ENCODE measurements at regions not wholly inside any gene's neighbourhood (a gene's known extent, or its start where the extent isn't known, plus 50 kb on each side); places are given as distances from the start of the nearest gene placed in this dataset.

DNA sequence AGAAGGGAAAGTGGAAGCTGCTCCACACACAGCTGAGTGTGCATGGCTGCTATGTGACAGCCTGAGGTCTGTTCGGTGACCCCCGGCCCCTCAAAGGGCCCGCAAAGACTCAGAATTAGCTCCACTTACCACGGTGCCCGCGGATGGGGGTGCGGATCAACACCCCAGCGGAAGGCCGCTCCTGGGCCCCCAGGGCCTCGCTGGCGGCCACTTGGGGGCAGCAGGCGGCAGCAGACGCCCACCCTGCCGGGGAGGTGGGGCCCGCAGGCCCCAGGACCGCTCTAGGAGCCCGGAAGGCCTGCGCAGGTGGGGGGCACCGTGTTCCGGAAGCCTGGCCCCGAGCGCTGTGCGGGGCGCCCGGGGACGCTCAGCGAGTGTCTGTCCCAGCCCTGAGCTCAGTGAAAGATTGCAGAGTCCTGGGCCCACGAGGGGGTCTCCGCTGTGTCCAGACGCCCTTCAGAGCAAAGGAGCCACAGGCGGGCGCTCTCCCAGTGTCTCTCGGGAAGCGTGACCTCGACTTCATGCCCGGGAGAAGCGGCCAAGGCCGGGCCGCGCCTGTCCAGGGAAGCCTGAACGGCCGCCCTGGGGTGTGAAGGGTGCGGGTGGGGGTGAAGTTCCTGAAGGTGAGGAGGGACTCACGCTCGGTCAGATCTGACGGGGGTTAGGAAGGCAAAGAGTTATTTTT is 118.7 kb downstream of the VAPA start:
- peak; percentile 88 for DNase-seq (ENCODE audit: low spot score)

DNA sequence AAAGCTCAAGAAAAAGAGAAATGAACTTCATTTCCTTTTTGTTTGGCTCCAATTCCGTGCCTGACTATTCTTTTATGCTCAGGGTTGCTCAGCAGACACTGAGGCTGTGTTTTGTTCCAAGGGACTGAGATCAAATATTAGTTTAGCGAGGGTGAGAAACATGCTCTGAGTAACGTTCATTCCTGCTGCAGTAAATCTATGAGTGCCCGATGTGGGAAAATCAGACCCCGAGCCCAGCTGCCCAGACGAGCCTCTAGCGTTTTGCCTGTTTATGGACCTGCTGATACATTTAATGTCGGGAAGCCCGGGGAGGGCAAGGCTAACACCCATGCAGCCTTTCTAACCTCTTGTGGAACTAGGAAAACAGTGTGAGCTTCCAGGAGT is 119.2 kb downstream of the VAPA start:
- DNase-seq (ENCODE audit: low spot score): peak; percentile 35

DNA sequence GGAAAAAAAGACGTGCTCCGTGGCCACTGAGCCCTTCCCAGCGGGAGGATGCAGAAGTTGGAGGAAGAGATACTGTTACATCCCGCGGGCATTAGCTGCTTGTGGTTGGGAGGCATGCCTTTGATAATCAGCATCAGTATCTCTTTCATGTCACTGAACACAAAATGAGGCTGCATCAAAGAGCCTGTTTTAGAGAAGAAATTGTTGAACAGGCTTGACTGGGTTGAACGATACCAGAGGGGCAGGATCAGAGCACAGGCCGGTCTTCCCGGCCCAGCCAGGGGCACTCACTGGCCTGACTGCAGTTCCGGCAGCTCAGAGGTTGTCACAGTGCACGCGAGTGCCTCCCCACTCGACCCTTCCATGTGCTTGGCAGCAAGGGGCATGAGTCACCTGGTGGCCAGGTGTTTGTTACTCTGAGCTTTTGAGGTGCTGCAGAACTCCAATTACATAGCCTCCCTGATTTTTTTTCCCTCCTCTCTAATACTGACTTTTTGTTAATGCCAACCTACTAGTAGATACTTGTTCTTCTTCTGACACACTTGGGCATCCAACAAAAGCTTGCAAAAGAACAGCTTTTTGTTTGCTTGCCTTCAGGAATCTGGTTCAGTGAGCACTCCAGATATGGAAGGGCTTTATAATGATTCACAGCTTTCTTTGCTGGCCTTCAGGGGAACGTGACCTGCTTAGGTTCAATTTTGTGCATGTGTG is 121.6 kb downstream of the VAPA start:
- DNase-seq (ENCODE audit: low spot score): peak; percentile 57

DNA sequence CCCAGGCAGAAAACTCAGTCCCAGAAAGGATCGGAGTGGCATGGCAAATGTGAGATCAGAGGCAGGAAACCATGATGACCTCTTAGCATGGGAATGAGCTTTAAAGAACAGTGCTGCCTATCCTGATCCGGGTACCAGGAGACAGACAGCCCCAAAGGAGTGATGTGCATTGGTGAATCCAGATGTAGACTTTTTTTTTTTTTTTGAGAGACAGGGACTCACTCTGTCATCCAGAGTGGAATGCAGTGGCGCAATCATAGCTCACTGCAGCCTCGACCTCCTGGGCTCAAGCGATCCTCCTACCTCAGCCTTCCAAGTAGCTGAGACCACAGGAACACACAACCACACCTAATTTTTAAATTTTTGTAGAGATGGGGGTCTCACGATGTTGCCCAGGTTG is 122.7 kb downstream of the VAPA start:
- no peak for DNase-seq (ENCODE audit: low spot score)

DNA sequence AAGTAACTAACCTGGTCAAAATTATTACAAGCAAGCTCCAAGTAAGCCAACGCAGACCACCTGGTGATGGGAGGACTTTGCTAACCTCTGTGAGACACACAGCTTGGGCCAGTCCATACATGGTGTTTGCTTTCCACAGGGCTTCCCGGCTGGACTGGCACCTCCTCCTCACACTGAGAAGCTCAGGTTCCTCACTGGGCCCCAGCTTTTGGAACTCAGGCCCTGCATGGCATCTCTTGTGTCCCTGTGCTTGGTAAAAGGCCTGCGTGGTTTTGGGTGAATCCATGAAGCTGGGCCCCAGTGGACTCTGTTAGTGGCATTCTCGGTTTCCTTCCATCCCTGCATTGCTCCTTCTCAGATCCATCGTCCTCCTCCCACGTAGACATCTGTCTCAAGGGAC is 123.4 kb downstream of the VAPA start:
- peak; percentile 65 for DNase-seq (ENCODE audit: low spot score)

DNA sequence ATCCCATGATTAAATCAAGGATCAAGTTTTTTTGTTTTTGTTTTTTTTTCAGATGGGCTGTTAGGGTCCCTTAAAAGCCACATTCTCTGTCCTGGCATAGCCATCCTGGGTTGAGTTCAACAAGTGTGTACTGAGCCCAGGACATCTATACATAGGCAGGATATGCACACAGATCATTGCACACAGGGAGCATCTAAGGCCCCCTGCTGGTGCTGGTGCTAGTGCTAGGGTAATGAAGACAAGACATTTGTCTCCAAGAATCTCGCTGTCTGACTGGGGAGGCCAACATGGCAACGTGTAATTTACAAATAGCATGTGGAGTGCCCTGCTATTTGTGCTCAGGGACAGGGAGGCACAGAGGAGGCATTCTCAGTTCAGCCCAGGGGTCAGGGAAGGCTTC is 124.5 kb downstream of the VAPA start:
- DNase-seq (ENCODE audit: low spot score): no peak

DNA sequence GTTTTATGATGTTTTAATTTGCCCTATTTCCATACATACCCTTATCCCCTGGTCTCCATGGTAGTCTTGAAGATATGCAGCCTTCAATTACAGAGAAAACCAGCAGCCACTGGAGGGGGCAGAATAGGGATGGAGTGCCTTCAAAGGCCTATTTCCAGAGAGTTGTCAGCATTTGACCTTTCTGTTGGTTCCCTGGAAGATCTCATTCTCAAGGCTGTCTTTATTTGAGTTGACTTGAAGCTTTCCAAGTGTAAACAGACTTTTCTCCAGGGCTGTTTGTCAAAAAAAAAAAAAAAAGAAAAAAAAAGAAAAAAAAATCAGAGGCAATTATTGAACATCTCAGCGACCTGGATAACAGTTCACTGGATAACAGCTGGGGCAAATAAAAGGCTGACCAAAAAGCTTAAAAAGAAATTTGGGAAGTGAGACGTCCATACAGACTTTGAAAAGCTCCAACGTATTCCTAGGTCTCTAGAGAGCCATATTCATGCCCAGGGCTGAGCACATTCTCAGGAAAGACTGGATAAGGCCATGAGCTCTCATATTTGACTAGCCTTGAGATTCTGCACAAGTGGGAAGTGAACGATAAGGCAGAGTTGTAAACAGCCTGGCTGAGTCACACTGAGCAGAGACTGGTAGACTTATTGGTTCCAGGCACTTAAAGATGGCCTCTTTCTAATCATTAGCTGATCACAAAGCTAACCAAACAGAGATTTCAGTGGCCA is 126.6 kb downstream of the VAPA start:
- no peak for DNase-seq (ENCODE audit: low spot score)

DNA sequence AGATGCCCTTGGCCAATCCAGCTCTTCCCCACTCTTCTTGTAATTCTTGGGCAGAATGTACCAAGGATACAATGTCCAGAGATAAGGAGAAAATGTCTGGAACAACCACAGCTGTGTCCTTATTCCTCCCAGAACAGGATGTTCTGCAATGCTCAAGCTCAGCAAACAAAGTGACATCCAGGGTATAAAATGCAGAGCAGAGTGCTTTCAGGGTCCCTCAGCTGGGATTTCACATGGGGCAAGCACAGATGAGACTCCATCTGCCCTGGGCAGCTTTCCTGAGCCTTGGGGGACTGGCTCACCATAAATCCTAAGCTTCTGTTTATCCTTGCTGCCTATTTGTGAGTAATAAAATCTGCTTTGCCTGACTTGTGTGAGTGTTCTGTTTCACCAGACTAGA is 127.4 kb downstream of the VAPA start:
- no peak for DNase-seq (ENCODE audit: low spot score)

DNA sequence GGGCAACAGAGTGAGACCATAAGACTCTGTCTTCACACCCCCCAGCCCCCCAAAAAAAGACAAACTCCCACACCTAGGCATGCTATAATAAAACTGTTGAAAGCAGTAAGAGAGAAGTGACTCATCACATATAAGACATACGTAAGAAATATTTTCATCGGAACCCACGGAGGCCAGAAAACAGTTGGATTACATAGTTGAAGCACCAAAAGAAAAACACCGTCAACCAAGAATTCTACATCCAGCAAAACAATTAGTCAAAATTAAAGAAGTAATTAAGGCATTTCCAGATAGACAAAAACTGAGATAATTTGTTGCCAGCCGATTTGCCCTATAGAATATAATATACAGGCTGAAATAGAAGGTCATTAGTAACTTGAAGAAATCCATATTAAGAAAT is 128.7 kb downstream of the VAPA start:
- no peak for DNase-seq (ENCODE audit: low spot score)

DNA sequence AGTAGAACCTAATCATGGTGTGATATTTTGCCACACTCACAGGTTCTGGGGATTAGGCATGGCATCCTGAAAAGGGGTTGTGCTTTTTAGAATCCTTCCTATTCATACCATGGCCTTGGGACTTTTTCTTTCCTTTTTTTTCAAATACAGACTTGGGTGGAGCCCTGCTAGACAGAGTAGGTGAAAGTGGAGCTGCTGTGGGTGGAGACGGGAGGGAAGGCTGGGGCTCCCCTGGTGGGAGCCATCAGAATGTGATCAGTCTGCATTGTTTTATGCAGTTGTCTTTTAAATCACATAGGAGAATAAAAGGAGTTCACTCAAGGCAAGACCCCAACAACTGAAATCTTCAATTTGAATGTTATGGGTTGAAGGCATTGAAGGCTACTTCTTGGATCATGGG is 130.2 kb downstream of the VAPA start:
- DNase-seq (ENCODE audit: low spot score): no peak

DNA sequence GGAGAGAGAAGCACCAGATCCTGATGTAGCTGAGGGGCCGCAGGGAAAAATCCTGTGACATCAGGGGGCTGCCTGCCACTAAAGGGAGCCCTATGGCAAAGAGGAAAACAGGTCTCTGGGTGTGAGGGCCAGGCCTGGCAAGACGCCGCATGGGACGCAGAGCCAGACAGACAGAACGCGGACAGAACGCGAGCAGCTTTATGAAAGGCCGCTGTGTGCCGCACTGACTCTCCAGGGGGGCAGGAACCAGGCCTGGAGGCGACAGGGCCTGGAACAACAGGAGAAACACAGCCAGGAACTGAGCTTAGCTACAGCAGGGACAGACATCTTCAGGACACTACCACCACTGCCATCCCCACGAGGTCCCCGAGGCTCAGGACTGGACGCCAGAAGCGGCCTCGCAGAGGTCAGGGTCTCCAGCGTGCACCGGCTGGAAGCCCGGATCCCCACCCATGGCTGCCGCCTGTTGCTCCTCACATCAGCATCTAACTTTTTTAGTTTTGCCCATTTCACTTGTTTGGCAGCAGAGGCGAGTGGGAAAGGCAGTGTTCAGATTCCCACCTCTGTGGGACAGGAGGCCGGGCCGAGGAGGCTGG is 131.6 kb downstream of the VAPA start:
- DNase-seq (ENCODE audit: low spot score): no peak

DNA sequence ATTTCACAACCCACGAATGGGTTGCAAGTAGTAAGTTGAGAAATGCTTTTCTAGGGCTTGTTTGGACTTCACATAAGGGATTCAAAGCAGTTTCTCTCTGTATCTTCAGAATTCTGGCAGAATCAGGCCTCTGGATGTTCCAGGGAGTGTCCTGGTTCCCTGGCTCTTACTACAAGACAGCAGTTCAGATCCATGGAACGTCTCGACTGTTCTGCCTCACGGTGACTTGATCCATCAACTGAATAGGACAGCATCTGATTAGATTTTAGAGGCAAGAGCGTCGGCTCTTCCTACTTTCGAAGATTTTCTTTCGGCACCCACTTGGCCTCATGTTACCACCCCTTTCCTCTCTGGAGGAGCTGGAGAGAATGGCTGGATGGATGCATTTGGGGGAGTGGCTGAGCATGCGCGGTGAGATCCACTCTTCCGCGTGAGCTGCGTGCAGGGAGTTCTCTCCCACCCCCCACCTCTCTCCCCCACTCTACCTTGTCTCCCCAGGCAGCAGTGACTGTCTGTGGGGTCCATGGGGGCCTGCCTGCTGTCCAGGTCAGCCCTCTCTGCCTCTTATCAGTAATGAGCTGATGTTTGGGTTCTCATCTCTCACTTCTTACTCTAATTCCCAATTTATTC is 132.5 kb downstream of the VAPA start:
- no peak for DNase-seq (ENCODE audit: low spot score)

DNA sequence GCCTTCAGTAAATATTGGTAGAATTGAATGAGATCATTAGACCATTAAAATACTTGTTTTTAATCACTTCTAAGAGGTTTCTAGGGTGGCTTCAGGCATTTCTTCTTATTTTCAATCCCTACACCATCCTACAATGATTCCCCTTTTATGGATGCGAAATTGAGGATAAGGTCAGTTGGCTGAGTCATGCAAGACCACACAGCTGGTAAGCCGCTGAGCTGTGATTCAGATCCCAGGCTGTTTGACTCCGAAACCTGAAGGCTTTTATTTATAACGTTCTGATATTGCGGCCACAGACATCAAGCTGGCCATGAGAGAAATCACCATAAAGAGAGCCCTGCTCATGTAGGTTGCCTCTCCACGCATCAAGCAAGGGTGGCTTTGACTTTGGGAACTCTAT is 133.4 kb downstream of the VAPA start:
- DNase-seq (ENCODE audit: low spot score): peak; percentile 22

DNA sequence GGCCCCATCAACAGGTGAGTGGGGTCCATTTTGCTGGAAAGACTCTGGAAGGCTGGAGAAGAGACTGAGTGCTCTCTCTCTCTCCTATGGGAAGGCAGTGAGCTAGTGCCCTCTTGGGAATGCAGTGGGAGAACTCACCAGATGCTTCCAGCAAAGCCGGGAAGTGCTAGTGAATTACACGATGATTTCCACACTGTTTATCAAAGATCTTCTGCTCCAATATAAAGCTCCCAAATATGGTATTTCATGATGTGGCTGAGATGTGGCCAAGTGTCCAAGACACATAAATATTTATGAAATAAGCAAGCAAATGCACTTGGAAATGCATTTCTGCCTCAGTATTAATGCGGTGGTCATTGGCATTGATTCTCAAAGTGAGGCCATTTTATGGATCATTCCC is 135.9 kb downstream of the VAPA start:
- DNase-seq (ENCODE audit: low spot score): no peak

DNA sequence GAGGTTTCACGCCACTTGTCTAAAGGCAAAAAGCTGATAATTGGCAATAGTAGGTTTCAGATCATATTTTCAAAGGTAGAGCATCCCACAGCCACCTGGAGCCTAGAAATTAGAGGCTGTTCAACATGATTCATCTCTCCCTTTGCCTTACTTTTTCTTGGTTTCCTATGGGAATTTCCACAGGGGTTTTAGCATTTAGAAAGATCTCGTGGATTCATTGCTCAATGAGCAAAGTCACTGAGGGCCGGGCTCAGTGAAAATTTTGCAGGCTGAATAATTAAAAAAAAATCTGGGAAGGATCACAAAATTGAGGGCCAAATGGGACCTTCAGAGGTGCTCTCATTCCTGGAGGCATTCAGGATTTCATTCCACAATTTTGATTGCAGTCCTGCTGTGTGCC is 137.1 kb downstream of the VAPA start:
- no peak for DNase-seq (ENCODE audit: low spot score)

DNA sequence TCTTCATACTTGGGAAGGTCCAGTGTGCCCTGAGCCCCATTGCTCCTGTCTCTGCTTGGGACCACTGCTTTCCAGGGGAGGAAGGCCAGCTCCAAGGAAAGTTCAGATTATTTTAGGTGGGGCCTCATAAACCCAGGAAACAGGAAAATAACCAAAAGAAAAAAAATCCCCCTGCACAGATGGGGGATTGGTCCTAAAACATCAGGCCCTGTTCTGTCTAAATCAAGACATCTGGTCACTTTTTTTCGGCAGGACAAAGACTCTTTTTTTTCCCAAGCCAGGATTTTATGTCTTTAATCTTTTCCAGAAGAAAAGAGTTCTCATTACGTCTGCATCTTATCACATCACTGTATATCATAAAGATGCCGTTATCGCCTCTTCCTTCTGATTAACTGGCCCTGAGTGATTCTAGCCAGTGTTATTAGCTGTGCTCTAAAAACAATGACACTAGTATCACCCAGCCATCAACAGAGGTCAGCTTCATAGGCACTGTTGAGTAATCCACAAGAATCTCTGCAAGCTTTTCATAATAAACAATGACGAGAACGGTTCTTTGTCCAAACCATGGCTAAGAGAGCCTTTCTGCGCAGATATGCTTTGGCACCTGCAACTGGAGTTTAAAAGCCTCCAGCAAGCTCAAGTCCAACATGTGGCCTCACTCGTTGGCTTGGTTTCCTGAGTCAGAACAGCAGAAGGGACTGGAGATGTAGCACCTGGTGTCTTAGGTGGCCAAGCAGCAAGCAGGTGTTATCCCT is 138.2 kb downstream of the VAPA start:
- DNase-seq (ENCODE audit: low spot score): no peak

DNA sequence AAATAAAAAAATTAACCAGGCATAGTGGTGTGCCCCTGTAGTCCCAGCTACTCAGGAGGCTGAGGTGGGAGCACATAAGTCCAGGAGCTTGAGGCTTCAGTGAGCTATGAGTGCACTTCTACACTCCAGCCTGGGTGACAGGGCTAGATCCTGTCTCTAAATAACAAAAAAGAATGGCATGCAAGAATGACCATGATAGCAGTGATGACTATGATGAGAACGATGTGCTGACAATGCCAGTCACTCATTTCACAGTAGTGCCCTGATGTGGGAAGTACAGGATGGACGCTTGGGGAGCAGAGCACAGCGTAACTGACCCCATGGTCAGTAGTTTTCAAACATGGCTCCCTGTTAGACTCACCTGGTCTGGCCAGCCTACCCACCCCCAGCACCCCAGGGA is 139.1 kb downstream of the VAPA start:
- DNase-seq (ENCODE audit: low spot score): no peak

DNA sequence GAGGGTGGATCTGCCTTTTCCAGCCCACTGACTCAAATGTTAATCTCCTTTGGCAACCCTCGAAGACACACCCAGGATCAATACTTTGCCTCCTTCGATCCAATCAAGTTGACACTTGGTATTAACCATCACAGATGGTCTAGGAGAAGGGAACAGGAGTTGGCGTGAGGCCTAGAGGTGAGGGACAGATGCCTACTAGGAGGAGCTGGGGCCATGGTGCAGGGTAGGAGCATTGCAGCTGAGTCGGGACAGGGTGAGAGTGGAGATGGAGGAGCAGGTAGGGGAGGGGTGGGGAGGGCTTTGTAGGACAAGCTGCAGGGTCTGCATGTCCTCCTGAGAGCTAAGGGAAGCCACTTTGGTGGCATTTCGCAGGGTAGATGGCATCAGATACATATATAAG is 140.0 kb downstream of the VAPA start:
- no peak for DNase-seq (ENCODE audit: low spot score)

DNA sequence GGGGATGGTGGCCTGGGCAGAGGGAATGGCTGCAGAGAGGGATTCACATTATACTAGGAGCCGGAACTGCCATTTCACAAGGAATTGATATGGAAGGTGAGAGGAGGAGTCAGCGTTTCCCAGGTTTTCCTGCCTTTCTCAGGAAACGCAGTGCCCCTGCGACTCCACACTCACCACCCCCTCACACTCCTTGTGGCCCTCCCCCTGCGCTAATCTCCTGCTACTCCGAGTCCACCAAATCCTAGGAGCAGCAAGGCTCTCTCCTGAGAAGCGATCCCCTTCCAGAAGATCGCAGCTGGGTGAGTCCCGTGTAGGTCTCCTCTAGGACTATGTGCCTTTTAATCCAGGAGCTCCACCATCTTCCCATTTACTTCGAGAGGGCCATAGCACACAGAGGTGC is 140.6 kb downstream of the VAPA start:
- DNase-seq (ENCODE audit: low spot score): no peak

DNA sequence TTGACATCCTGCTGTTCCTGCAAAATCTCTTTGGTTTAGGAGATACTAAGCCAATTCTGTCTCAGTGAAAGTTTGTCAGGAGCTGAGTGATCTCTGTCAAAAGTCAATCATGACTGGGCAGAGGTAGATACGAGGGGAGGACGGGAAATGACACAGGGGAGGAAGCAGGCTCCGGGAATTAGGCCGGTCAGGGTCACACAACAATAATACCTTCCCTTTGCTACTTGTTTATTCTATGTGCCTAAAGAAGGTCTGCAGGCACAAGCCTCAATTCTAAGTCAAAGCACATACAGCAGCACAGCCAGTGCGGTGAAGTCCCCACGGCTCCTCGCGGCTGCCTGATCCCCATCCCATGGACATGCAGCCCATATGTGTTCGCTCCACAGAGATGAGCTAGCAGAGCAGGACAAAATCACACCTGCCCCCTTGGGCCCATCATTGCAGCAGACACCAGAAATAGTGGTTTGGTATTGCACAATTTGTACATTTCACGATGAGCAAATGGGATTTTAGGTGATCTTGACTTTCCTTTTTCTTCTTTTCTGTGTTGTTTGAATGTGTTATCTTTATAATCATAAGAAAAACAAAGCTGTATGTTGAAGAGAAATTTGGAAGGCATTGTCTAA is 141.4 kb downstream of the VAPA start:
- DNase-seq (ENCODE audit: low spot score): no peak

DNA sequence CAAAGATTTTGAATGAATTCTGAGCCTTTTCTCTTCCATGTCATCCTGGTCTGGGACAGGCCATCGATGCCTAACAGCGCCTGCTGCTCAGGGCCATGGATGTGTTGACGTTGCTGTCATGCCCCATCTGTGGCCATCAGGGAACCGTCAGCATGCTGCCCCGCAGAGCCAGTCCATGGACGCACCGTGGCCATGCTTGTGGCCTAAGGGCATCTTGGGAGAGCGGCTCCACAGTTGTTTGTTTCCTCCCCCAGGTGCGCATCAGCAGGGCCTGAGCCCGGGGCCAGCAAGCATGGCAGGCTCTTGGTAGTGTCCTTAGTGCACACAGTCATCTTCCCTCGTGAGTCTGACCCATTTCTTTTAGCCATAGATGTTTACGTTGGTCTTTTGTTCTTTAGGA is 142.7 kb downstream of the VAPA start:
- no peak for DNase-seq (ENCODE audit: low spot score)

Data from mesenteric fat pad (tissue), 1 donor.